GM23248 (cell line): ENCODE measurements at regions not wholly inside any gene's neighbourhood (a gene's known extent, or its start where the extent isn't known, plus 50 kb on each side); places are given as distances from the start of the nearest gene placed in this dataset.

Experiments used
- EZH2 ChIP-seq: fragments of 200-600 bp; sonication (generic); IDR thresholded peaks from 2 replicates; pipeline ENCODE4 v1.6.1; 2018; ENCODE audit warnings: antibody characterized with exemption, mild to moderate bottlenecking; ENCODE audit not compliant: insufficient read depth, poor library complexity, severe bottlenecking
- EZH2phosphoT487 ChIP-seq: fragments of 200-600 bp; sonication (generic); IDR thresholded peaks from 2 replicates; pipeline ENCODE4 v1.6.1; 2018; ENCODE audit warnings: antibody characterized with exemption, moderate library complexity, mild to moderate bottlenecking, low read depth; ENCODE audit not compliant: insufficient read depth

DNA sequence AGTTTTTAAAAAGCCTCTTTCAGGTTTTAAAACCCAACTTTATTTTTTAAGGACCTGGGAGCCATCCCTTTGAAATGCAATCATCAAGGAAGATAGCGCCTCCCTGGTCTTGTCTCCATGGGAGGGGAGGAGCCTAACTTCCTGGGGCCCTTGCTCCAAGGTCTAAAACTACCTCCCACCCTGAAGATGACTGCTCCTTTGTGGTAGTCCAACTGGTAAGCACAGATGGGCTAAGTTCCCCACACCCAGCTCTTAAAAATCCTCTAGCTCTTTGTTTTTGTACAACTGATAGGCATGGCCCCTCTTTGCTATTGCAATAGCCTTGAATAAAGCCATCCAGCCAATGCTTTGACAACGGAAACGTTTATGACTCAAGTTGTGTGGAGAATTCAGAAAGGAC is 716.8 kb downstream of the CBLN2 start:
- no peak for TF ChIP-seq EZH2
- TF ChIP-seq EZH2phosphoT487, result no peak
